Endothelial cell of umbilical vein (primary cell): ENCODE measurements at regions not wholly inside any gene's neighbourhood (a gene's known extent, or its start where the extent isn't known, plus 50 kb on each side); places are given as distances from the start of the nearest gene placed in this dataset.

Experiments
- BruUV-seq: library from RNA; stranded (reverse); fragments of 400-500 nt; replicated peaks from 2 replicates; lab custom pipeline; 2021; lab: Mats Ljungman, UMichigan
- CTCF ChIA-PET: fragments of 300-600, 350-600 bp; sonication (Branson Sonifier 250); formaldehyde crosslinking; loops from one replicate; lab custom pipeline; 2021; ENCODE audit warnings: antibody characterized with exemption, inconsistent platforms; lab: Charles Lee
- POLR2A ChIA-PET: fragments of 300-600, 350-600 bp; sonication (Branson Sonifier 250); formaldehyde crosslinking; loops from one replicate; lab custom pipeline; 2021; ENCODE audit warnings: antibody characterized with exemption, inconsistent platforms; lab: Charles Lee
- DNase-seq: peaks from one replicate; pipeline ENCODE4 v3.0.0-alpha.2; 2011; ENCODE audit warnings: low read depth, low spot score
- FAIRE-seq: peaks from 2 replicates; lab custom pipeline; 2011; peaks lifted over from hg19 to GRCh38; lab: Jason Lieb, UNC
- H2AFZ ChIP-seq: 2 replicates; pipeline ENCODE4 v1.6.0; 2012; ENCODE audit warnings: low read depth, low read length, control low read depth, inconsistent platforms
- H3K27ac ChIP-seq: 2 replicates; pipeline ENCODE4 v1.5.1; 2011; ENCODE audit warnings: low read depth, mild to moderate bottlenecking, control low read depth, low read length, moderate library complexity; ENCODE audit not compliant: insufficient read depth
- H3K27me3 ChIP-seq, 2 experiments: 2 replicates each; pipeline versions ENCODE4 v1.6.0 to v1.6.1; 2011; ENCODE audit warnings: low read length in 2 of 2, mixed read lengths in 1 of 2; ENCODE audit not compliant: control insufficient read depth in 2 of 2, insufficient read depth in 2 of 2
- H3K36me3 ChIP-seq, 2 experiments: 2 replicates in 1 of 2; 3 replicates in 1 of 2; pipeline ENCODE4 v1.5.1; 2011; ENCODE audit warnings: low read length in 2 of 2, mild to moderate bottlenecking in 1 of 2, moderate library complexity in 1 of 2; ENCODE audit not compliant: control insufficient read depth in 2 of 2, insufficient read depth in 2 of 2; ENCODE audit errors: extremely low read depth in 1 of 2
- H3K4me1 ChIP-seq: 3 replicates; pipeline ENCODE4 v1.5.1; 2011; ENCODE audit warnings: mild to moderate bottlenecking, low read length; ENCODE audit not compliant: control insufficient read depth, insufficient read depth; ENCODE audit errors: extremely low read depth
- H3K4me2 ChIP-seq: 2 replicates; pipeline ENCODE4 v1.6.1; 2011; ENCODE audit warnings: low read length, control low read depth, mixed read lengths; ENCODE audit not compliant: insufficient read depth
- H3K4me3 ChIP-seq, 3 experiments: fragments of 200-600 bp in 1 of 3; sonication (generic), shearing (Covaris generic) in 1 of 3; replicated peaks in 1 of 3; 2 replicates each; pipeline ENCODE4 v1.5.1; 2011 to 2016; ENCODE audit warnings: control low read depth in 3 of 3, low read length in 3 of 3, mild to moderate bottlenecking in 2 of 3, inconsistent platforms in 1 of 3, low read depth in 1 of 3, moderate library complexity in 1 of 3; ENCODE audit not compliant: insufficient read depth in 1 of 3
- H3K79me2 ChIP-seq: 2 replicates; pipeline ENCODE4 v1.6.0; 2012; ENCODE audit warnings: low read length, inconsistent platforms; ENCODE audit not compliant: control insufficient read depth, insufficient read depth
- H3K9ac ChIP-seq: replicated peaks from 2 replicates; pipeline ENCODE3; 2011; ENCODE audit warnings: low read length, control low read depth; ENCODE audit not compliant: insufficient read depth; ENCODE audit errors: extremely low read depth
- H3K9me1 ChIP-seq: replicated peaks from 3 replicates; pipeline ENCODE4 v1.6.0; 2011; ENCODE audit warnings: mild to moderate bottlenecking, low read length; ENCODE audit not compliant: control insufficient read depth, insufficient read depth; ENCODE audit errors: extremely low read depth
- H3K9me3 ChIP-seq: replicated peaks from 2 replicates; pipeline ENCODE4 v1.5.1; 2012; ENCODE audit warnings: low read length, inconsistent platforms; ENCODE audit not compliant: control insufficient read depth, insufficient read depth
- H4K20me1 ChIP-seq: replicated peaks from 2 replicates; pipeline ENCODE3; 2011; ENCODE audit warnings: mild to moderate bottlenecking, low read length; ENCODE audit not compliant: control insufficient read depth, insufficient read depth; ENCODE audit errors: extremely low read depth
- CTCF ChIP-seq, 2 donors: IDR thresholded peaks; 1 replicate in 1 of 2; 2 replicates in 1 of 2; pipeline ENCODE4 v1.5.1; 2011; ENCODE audit warnings: low read length in 2 of 2, mild to moderate bottlenecking in 2 of 2, moderate library complexity in 2 of 2, control low read depth in 1 of 2, inconsistent platforms in 1 of 2, low read depth in 1 of 2; ENCODE audit not compliant: insufficient read depth in 1 of 2; ENCODE audit errors: extremely low read depth in 1 of 2
- EZH2 ChIP-seq: IDR thresholded peaks from 2 replicates; pipeline ENCODE4 v1.6.1; 2012; ENCODE audit warnings: borderline replicate concordance, low read depth, mild to moderate bottlenecking, moderate library complexity, low read length, inconsistent platforms; ENCODE audit not compliant: severe bottlenecking
- FOS ChIP-seq: IDR thresholded peaks from 2 replicates; pipeline ENCODE4 v1.6.1; 2011; ENCODE audit warnings: mild to moderate bottlenecking, low read length, moderate library complexity, borderline replicate concordance; ENCODE audit not compliant: insufficient read depth
- GATA2 ChIP-seq: IDR thresholded peaks from 2 replicates; pipeline ENCODE4 v1.7.0; 2011; ENCODE audit warnings: low read depth, mild to moderate bottlenecking, moderate library complexity, mixed read lengths, low read length; ENCODE audit not compliant: insufficient read length, insufficient read depth
- JUN ChIP-seq: IDR thresholded peaks from 2 replicates; pipeline ENCODE4 v1.6.1; 2011; ENCODE audit warnings: borderline replicate concordance, low read depth; ENCODE audit not compliant: insufficient read length, insufficient read depth
- MAX ChIP-seq: IDR thresholded peaks from 2 replicates; pipeline ENCODE4 v1.6.1; 2011; ENCODE audit not compliant: insufficient read depth, insufficient read length
- MYC ChIP-seq: IDR thresholded peaks from one replicate; pipeline ENCODE4 v1.6.1; 2011; ENCODE audit warnings: mild to moderate bottlenecking, low read depth, low read length
- POLR2A ChIP-seq: IDR thresholded peaks from 2 replicates; pipeline ENCODE4 v1.6.1; 2012; ENCODE audit warnings: low read depth, mild to moderate bottlenecking, control low read depth, low read length
- POLR2AphosphoS5 ChIP-seq: IDR thresholded peaks from 2 replicates; pipeline ENCODE4 v1.6.1; 2012; ENCODE audit warnings: low read depth, mild to moderate bottlenecking, control low read depth, low read length, moderate library complexity; ENCODE audit not compliant: insufficient read depth
- dilution Hi-C: fragments of 300-500 bp; cut with MboI; formaldehyde crosslinking; loops from one replicate; pipeline ENCODE4 v1.15.0; 2019; ENCODE audit warnings: low sequenced_read_pairs; ENCODE audit not compliant: extremely low pct_ligation_motif_present
- intact Hi-C: fragments of 100-400 bp; cut with micrococcal nuclease; formaldehyde crosslinking; loops from one replicate; pipeline ENCODE4 v1.10.0; 2022

GRCh38 chr10:91726355-91726754, 71.9 kb upstream of the TNKS2 start:
- H3K36me3 ChIP-seq, result no peaks in the 10 kb centered on the region
- peaks cover 17 to 23% of the 10 kb centered on the region in 2 experiments for H3K27me3 ChIP-seq
- H3K9me3 ChIP-seq, result no peaks in the 10 kb centered on the region
- CTCF ChIA-PET, result no interaction called here
- H3K4me1 ChIP-seq, result no peaks in the 10 kb centered on the region
- H3K79me2 ChIP-seq, result no peaks in the 10 kb centered on the region
- no peak overlapping the region for H3K4me3 ChIP-seq
- POLR2A ChIA-PET, result no interaction called here
- no peak overlapping the region for H3K9ac ChIP-seq
- BruUV-seq, result no TSS peak
- no peak overlapping the region for H3K4me2 ChIP-seq
- TF ChIP-seq POLR2A (no peak), EZH2 (no peak), MYC (no peak), MAX (no peak), CTCF (IDR thresholded peaks at IDR 0.05; ENCODE audit: extremely low read depth in 1 of 2, insufficient read depth in 1 of 2, low read depth in 1 of 2, low read length in 2 of 2) (no peak), JUN (no peak), POLR2AphosphoS5 (no peak), GATA2 (no peak), FOS (no peak)
- H2AFZ ChIP-seq, result no peak overlapping the region
- no peaks in the 10 kb centered on the region for H3K9me1 ChIP-seq
- intact Hi-C loops (no loop called here), dilution Hi-C loops (no loop called here)
- no peak overlapping the region for H3K27ac ChIP-seq
- H4K20me1 ChIP-seq, result no peaks in the 10 kb centered on the region
- FAIRE-seq (no peak), DNase-seq (no peak)
